RPMI7951 (cell line): ENCODE measurements at regions not wholly inside any gene's neighbourhood (a gene's known extent, or its start where the extent isn't known, plus 50 kb on each side); places are given as distances from the start of the nearest gene placed in this dataset.

Source experiments
- DNase-seq: peaks from one replicate; pipeline ENCODE4 v3.0.0-alpha.2; 2012; ENCODE audit warnings: low read depth

DNA sequence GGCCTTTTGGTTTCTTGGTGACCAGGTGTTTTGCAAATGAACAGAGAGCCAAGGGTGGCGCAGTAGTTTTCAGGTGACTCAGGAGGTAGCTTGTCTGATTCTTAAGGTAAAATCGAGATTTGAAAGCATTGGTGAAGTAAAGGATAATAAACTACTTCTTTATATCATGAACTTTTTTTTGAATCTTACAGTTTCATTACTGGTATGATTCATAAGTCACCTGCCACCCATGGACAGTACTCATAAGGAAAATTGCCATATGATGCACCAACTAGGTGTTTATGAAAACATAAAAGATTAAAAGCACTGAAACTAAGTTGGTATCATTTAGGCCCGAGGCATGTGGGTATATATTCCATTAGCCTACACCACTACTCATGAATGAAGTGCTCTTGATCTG is 84.1 kb upstream of the MGAT5 start:
- no peak for DNase-seq

DNA sequence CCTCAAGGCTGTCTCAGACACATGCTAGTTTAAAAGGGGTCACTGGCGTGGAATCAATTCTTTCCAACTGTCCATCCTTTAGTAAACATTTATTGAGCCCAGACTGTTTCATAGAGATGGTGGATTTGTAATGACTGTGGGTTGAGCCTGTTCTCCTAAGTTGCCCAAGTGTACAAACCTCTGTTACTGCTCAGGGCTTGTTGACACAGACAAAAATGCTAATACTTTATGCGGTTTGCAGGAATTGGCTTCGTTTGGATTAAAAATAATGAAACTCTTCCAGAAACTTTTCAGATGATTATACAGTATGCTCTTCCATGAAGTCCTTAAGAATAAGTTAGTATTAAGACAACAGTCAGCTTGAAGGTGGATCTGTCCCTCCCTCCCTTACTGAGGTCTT is 83.6 kb upstream of the MGAT5 start:
- DNase-seq, result no peak

DNA sequence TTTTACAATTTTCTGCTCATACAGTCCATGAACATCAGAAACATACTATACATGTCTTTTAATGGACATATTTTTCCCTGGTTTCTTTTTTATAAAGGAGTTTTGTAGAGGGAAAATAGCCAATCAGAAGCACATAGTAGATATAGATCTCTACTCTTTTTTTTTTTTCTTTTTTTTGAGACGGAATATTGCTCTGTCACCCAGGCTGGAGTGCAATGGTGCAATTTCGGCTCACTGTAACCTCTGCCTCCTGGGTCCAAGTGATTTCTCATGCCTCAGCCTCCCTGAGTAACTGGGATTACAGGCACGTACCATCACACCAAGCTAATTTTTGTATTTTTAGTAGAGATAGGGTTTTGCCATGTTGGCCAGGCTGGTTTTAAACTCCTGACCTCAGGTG is 83.2 kb upstream of the MGAT5 start:
- DNase-seq, result no peak

DNA sequence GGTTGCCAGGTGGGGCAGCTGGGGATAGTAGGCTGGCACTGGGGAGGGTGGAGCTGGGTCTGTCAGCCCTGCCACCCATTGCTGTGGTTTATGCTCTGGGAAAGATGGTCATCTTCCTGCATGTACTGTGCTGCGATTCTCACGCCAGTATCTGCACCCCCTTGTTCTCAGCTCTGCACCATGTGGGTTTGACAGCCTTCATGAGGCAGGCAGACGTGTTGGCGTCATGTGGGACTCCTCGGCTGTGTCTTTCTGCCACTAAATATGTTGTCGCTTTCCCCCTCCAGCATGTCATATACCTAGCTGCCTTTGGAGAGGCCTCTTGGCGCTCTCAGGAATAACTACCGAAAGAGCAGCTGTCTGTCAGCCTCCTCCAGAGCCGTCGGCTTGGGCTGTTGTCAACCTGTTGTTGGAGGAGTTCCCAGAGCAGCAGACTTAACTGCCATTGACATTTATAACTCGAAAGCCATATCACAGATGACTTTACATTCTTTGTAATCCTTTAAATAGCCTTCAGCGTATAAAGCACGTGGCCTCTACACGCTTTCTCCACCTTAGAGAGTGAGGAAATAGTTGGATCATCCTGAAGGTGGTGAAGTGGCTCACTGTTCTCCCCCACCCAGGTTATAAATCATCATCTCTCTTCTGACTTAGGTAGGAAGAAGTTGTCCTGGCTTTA is 80.4 kb upstream of the MGAT5 start:
- DNase-seq, result no peak

DNA sequence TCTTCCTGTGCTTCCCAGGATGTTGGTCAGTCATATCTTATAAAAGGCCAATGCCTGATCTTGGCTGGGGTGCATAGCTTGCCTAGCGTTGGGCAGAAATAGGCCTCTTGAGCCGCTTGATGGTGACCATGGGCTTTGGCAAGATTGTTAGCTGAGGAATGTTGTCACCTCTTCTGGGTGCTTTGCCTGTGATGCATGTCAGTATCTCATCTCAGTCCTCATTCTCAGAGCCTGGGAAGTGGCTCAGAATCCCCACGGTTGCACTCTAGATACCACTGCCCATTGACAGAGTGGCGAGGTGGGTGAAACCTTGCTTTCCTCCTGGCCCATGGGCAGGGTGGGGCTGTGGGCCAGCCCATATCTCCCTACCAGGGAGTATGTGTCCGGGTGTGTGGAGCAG is 79.2 kb upstream of the MGAT5 start:
- no peak for DNase-seq

GRCh38 chr2:134175834-134176233 is 78.0 kb upstream of the MGAT5 start:
- DNase-seq, result no peak

DNA sequence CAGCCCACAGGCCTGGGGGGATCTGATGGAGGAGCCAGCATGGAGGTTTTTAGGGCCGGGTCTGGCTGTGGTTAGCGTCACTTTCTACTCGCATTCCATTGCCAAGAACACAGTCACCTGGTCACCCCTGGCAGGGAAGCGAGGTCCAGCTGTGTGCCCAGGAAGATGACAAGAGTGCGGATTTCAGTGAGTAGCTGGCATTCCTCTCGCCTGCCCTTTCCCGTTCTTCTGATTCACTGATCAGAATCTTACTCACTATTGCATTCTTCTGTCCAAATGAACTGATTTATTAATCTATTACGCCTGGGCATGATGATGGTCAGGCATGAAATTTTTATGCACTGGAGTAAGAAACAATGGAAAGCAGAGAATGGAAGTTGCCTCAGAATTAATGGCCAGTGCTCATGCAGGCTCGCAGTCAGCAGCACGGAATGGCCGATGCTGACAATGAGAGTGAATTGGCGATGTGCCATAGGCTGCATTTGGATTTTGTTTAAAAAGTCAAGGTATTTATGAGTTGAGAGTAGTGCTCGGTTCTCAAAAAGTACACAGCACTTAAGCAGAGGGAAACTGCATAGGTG is 76.4 kb upstream of the MGAT5 start:
- DNase-seq, result no peak

DNA sequence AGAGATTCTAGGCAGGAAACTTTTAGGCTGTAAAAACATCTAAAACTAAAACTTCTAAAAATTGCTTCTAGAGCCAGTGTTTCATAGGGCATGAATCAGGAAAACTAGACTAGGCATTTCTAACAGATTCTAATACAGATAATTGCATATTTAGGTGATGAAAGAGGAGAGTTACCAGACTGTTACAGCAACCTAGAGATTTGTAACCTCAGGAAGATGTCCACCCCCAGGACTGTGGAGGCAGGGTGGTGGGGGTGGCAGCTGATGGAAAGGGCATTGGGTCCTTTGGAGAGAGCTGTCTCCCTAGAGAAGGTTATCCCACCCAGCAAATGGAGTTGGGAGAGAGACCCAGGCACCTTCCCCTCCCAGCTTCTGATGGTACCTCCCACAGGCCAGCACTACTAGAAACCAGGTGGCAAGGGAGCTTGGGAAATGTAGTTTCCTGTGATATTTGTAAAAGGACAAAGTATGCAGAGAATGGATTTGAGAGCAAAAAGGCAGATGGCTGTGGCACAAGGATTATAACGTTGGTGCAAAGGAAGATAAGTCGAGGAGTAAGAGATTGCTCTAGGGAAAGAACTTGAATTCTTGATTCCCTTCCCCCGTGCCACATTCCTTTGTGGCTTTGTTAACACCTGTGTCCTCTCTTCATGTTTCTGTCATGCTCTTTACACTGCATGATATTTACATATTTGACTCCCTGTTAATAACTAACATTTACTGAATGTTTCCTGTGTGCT is 75.6 kb upstream of the MGAT5 start:
- no peak for DNase-seq

DNA sequence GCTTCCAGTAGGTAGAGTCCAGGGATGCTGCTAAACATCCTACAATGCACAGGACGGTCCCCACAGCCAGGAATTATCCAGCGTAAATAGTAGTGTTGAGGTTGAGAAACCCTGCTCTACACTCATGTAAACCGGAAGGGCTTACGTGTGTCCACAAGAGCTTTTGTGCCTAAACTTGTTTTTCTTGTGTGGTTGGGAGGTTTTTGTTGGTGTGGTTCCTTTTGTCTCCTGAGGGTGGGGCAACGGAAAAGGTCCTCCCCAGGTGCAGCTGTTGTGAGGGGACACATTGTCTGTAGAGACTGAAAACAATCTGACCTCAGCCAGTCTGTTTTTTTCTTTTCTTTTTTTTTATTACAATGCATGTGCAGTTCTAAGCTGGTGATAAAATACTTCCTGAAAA is 72.7 kb upstream of the MGAT5 start:
- DNase-seq, result no peak

GRCh38 chr2:134183679-134184078 is 70.2 kb upstream of the MGAT5 start:
- no peak for DNase-seq

GRCh38 chr2:134185639-134186038 is 68.2 kb upstream of the MGAT5 start:
- no peak for DNase-seq

GRCh38 chr2:134189009-134189720 is 64.7 kb upstream of the MGAT5 start:
- DNase-seq, result peak; percentile 41

GRCh38 chr2:134190062-134190806 is 63.6 kb upstream of the MGAT5 start:
- DNase-seq, result no peak

DNA sequence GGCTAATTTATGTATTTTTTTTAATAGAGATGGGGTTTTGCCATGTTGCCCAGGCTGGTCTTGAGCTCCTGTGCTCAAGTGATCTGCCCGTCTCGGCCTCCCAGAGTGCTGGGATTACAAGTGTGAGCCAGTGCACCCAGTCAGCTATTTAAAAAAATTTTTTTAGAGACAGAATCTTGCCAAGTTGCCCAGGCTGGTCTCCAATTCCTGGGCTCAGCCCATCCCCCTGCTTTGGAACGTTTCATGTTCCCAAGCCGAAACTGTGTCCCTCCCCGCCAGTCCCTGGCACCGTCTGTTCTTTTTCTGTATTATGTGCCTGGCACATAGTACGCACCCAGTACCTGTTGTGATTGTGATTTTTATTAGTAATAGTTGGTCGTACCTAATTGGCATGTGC is 63.1 kb upstream of the MGAT5 start:
- DNase-seq, result no peak

GRCh38 chr2:134191835-134192234 is 62.0 kb upstream of the MGAT5 start:
- no peak for DNase-seq

GRCh38 chr2:134193006-134193405 is 60.9 kb upstream of the MGAT5 start:
- DNase-seq, result peak; percentile 48

GRCh38 chr2:134194519-134194918 is 59.4 kb upstream of the MGAT5 start:
- no peak for DNase-seq

GRCh38 chr2:134195341-134195740 is 58.5 kb upstream of the MGAT5 start:
- DNase-seq, result no peak

- DNase-seq, result no peak
These were observed 56.4 kb upstream of the MGAT5 start for GRCh38 chr2:134197445-134197844.

DNA sequence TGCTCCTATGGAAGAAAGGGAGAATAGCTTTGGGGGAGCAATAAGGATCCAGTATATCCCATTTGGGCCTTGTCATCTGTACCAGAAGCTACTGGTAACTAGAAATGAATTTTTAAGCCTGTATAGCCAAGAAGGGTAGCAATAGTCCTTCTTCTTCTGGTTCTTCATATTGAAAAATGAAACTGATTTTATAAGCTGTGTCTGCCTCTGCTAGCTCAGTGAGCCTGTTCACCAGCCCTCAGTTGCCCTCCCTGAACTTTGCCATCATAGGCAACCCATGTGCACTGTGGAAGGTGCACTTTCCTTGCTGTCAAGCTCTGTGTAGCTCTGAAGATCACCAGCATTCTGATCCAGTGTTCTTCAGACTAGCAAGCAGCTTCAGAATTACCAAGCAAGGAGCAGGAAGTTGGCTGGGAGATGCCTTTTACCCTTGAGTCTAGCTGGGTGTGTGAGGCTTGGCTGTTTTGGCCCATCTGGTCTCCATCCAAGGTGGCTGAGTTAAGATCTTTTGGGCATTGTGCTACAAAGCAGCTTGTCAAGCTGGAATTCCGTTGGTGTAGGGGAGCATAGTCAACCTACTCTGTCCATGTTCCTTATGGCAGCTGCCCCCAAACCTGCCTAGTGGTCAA is 55.8 kb upstream of the MGAT5 start:
- DNase-seq, result no peak

- no peak for DNase-seq
These were observed 54.7 kb upstream of the MGAT5 start for GRCh38 chr2:134199123-134199522.
